ENCODE measurements at regions not wholly inside any gene's neighbourhood (a gene's known extent, or its start where the extent isn't known, plus 50 kb on each side); places are given as distances from the start of the nearest gene placed in this dataset.

GRCh38 chr12:24541193-24541871 lies 407.6 kb downstream of the BCAT1 start:
- Histone ChIP-seq H2AFZ (ENCODE audit: low read depth, low read length) (no peak overlapping the region), H3K4me3 (ENCODE audit: low read length) (no peak overlapping the region), H3K27me3 (ENCODE audit: insufficient read depth, low read depth, low read length) (no peaks in the 10 kb centered on the region), H4K20me1 (ENCODE audit: insufficient read depth) (no peaks in the 10 kb centered on the region), H3F3A (ENCODE audit: insufficient read depth, low read length, poor library complexity, severe bottlenecking) (no peaks in the 10 kb centered on the region), H3K9ac (ENCODE audit: low read length) (no peak overlapping the region), H3K79me2 (replicated peaks; ENCODE audit: insufficient read depth, low read length) (no peaks in the 10 kb centered on the region), H3K27ac (ENCODE audit: low read length) (no peak overlapping the region), H3K9me3 (ENCODE audit: low read length) (no peaks in the 10 kb centered on the region), H3K9me2 (ENCODE audit: insufficient read depth, low read length) (no peaks in the 10 kb centered on the region), H3K4me2 (ENCODE audit: low read length) (no peak overlapping the region), H3K36me3 (ENCODE audit: insufficient read depth, low read length) (no peaks in the 10 kb centered on the region)
- no peak for TF ChIP-seq EP300 (conservative IDR thresholded peaks at IDR 0.05; ENCODE audit: poor library complexity, severe bottlenecking)

GRCh38 chr12:24539646-24540045 lies 409.3 kb downstream of the BCAT1 start:
- no peaks in the 10 kb centered on the region for H3K9me3 ChIP-seq (ENCODE audit: low read length)
- no peaks in the 10 kb centered on the region for H3K79me2 ChIP-seq (replicated peaks; ENCODE audit: insufficient read depth, low read length)
- H3K27ac ChIP-seq (ENCODE audit: low read length) = no peak overlapping the region
- no peaks in the 10 kb centered on the region for H3K9me2 ChIP-seq (ENCODE audit: insufficient read depth, low read length)
- no peaks in the 10 kb centered on the region for H4K20me1 ChIP-seq (ENCODE audit: insufficient read depth)
- no peak overlapping the region for H3K4me3 ChIP-seq (ENCODE audit: low read length)
- no peak overlapping the region for H3K9ac ChIP-seq (ENCODE audit: low read length)
- H2AFZ ChIP-seq (ENCODE audit: low read depth, low read length) = no peak overlapping the region
- no peaks in the 10 kb centered on the region for H3K36me3 ChIP-seq (ENCODE audit: insufficient read depth, low read length)
- no peaks in the 10 kb centered on the region for H3K27me3 ChIP-seq (ENCODE audit: insufficient read depth, low read depth, low read length)
- H3F3A ChIP-seq (ENCODE audit: insufficient read depth, low read length, poor library complexity, severe bottlenecking) = no peaks in the 10 kb centered on the region
- TF ChIP-seq MXI1 (conservative IDR thresholded peaks at IDR 0.05; ENCODE audit: poor library complexity, severe bottlenecking) = no peak
- TF ChIP-seq POLR2AphosphoS5 (IDR thresholded peaks at IDR 0.05) = no peak
- TF ChIP-seq EP300 (conservative IDR thresholded peaks at IDR 0.05; ENCODE audit: poor library complexity, severe bottlenecking) = no peak
- TF ChIP-seq, protein P1, sequence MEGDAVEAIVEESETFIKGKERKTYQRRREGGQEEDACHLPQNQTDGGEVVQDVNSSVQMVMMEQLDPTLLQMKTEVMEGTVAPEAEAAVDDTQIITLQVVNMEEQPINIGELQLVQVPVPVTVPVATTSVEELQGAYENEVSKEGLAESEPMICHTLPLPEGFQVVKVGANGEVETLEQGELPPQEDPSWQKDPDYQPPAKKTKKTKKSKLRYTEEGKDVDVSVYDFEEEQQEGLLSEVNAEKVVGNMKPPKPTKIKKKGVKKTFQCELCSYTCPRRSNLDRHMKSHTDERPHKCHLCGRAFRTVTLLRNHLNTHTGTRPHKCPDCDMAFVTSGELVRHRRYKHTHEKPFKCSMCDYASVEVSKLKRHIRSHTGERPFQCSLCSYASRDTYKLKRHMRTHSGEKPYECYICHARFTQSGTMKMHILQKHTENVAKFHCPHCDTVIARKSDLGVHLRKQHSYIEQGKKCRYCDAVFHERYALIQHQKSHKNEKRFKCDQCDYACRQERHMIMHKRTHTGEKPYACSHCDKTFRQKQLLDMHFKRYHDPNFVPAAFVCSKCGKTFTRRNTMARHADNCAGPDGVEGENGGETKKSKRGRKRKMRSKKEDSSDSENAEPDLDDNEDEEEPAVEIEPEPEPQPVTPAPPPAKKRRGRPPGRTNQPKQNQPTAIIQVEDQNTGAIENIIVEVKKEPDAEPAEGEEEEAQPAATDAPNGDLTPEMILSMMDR (IDR thresholded peaks at IDR 0.05; ENCODE audit: poor library complexity, severe bottlenecking) = no peak
- TF ChIP-seq, protein P2, sequence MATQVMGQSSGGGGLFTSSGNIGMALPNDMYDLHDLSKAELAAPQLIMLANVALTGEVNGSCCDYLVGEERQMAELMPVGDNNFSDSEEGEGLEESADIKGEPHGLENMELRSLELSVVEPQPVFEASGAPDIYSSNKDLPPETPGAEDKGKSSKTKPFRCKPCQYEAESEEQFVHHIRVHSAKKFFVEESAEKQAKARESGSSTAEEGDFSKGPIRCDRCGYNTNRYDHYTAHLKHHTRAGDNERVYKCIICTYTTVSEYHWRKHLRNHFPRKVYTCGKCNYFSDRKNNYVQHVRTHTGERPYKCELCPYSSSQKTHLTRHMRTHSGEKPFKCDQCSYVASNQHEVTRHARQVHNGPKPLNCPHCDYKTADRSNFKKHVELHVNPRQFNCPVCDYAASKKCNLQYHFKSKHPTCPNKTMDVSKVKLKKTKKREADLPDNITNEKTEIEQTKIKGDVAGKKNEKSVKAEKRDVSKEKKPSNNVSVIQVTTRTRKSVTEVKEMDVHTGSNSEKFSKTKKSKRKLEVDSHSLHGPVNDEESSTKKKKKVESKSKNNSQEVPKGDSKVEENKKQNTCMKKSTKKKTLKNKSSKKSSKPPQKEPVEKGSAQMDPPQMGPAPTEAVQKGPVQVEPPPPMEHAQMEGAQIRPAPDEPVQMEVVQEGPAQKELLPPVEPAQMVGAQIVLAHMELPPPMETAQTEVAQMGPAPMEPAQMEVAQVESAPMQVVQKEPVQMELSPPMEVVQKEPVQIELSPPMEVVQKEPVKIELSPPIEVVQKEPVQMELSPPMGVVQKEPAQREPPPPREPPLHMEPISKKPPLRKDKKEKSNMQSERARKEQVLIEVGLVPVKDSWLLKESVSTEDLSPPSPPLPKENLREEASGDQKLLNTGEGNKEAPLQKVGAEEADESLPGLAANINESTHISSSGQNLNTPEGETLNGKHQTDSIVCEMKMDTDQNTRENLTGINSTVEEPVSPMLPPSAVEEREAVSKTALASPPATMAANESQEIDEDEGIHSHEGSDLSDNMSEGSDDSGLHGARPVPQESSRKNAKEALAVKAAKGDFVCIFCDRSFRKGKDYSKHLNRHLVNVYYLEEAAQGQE (IDR thresholded peaks at IDR 0.05; ENCODE audit: borderline replicate concordance) = no peak
- no peak for TF ChIP-seq SMC3 (conservative IDR thresholded peaks at IDR 0.05; ENCODE audit: poor library complexity)
- no peak for TF ChIP-seq EZH2 (IDR thresholded peaks at IDR 0.05; ENCODE audit: borderline replicate concordance, insufficient read depth, low read length, poor library complexity, severe bottlenecking)
- TF ChIP-seq RAD21 (conservative IDR thresholded peaks at IDR 0.05) = no peak
- no peak for TF ChIP-seq TAF1 (IDR thresholded peaks at IDR 0.05; ENCODE audit: low read depth)
- H3K4me2 ChIP-seq (ENCODE audit: low read length) = no peak overlapping the region
